ENCODE measurements at regions not wholly inside any gene's neighbourhood (a gene's known extent, or its start where the extent isn't known, plus 50 kb on each side); places are given as distances from the start of the nearest gene placed in this dataset.

DNA sequence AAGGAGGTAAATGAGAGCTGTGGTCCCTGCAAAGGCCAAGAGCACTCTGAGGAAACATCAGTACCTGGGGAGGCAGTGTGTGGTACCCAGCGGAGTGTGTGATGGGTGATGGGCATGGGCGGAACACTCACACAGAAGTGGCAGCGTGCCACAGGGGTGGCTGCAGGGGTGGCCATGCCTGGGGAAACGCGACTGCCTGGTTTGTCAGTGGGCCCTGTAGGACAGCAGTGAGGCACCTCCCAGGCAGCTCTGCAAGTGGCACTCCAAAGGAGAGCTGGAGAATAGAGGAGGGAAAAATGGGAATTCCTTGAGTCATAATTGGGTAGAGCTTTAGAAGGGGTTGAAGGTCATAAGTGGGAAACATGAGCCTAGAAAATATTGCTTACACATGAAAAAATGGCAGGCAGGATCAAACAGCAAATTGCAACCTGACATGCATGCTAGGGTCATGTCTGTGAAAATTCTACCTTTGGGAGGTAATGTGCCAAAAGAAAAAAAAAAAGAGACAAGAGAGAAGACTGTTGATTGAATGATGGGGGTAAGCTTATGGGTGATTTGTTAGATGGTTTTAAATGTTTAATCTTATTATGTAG, 138.4 kb downstream of the RPLP1 start:
- H3K4me3 ChIP-seq (ENCODE audit: low read depth, low read length, poor library complexity, severe bottlenecking) = no peak overlapping the region
- H3K79me2 ChIP-seq (ENCODE audit: insufficient read depth, low read depth, low read length) = no peaks in the 10 kb centered on the region
- ChIA-PET CTCF (ENCODE audit: unreplicated experiment) (no interaction called here), POLR2A (interaction anchor here (0.7 kb wide), 1 partner anchor 648 kb away, joined by 5 read pairs; no protein-coding TSS in a partner anchor)
- H3K4me2 ChIP-seq (ENCODE audit: low read length) = no peak overlapping the region
- H3K36me3 ChIP-seq (ENCODE audit: insufficient read depth, low read length) = no peaks in the 10 kb centered on the region
- no peaks in the 10 kb centered on the region for H3K9me2 ChIP-seq (ENCODE audit: insufficient read depth, low read length)
- intact Hi-C loops (cut with micrococcal nuclease; ENCODE audit: unreplicated experiment) = no loop called here
- H4K20me1 ChIP-seq (ENCODE audit: insufficient read depth, low read length) = no peaks in the 10 kb centered on the region
- H3K4me1 ChIP-seq (ENCODE audit: insufficient read depth, low read length, poor library complexity, severe bottlenecking) = no peaks in the 10 kb centered on the region
- H3K9me3 ChIP-seq (ENCODE audit: low read length) = no peaks in the 10 kb centered on the region
- no peak for TF ChIP-seq EZH2phosphoT487 (IDR thresholded peaks at IDR 0.05; ENCODE audit: borderline replicate concordance, low read depth, low read length)
- TF ChIP-seq, protein P1, sequence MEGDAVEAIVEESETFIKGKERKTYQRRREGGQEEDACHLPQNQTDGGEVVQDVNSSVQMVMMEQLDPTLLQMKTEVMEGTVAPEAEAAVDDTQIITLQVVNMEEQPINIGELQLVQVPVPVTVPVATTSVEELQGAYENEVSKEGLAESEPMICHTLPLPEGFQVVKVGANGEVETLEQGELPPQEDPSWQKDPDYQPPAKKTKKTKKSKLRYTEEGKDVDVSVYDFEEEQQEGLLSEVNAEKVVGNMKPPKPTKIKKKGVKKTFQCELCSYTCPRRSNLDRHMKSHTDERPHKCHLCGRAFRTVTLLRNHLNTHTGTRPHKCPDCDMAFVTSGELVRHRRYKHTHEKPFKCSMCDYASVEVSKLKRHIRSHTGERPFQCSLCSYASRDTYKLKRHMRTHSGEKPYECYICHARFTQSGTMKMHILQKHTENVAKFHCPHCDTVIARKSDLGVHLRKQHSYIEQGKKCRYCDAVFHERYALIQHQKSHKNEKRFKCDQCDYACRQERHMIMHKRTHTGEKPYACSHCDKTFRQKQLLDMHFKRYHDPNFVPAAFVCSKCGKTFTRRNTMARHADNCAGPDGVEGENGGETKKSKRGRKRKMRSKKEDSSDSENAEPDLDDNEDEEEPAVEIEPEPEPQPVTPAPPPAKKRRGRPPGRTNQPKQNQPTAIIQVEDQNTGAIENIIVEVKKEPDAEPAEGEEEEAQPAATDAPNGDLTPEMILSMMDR (conservative IDR thresholded peaks at IDR 0.05; ENCODE audit: low read length) = no peak
- no peak for DNase-seq (ENCODE audit: low spot score)
- no TSS peak for BruUV-seq (replicated peaks)
- H3K27ac ChIP-seq (ENCODE audit: low read depth, low read length, poor library complexity, severe bottlenecking) = no peak overlapping the region
- H2AFZ ChIP-seq (ENCODE audit: low read length) = no peak overlapping the region

- Histone ChIP-seq H3K4me1 (ENCODE audit: insufficient read depth, low read length, poor library complexity, severe bottlenecking) (no peaks in the 10 kb centered on the region), H3K9me3 (ENCODE audit: low read length) (no peaks in the 10 kb centered on the region), H3K9me2 (ENCODE audit: insufficient read depth, low read length) (no peaks in the 10 kb centered on the region), H3K4me3 (ENCODE audit: low read depth, low read length, poor library complexity, severe bottlenecking) (no peak overlapping the region), H3K4me2 (ENCODE audit: low read length) (no peak overlapping the region), H4K20me1 (ENCODE audit: insufficient read depth, low read length) (no peaks in the 10 kb centered on the region), H3K36me3 (ENCODE audit: insufficient read depth, low read length) (no peaks in the 10 kb centered on the region), H2AFZ (ENCODE audit: low read length) (no peak overlapping the region), H3K79me2 (ENCODE audit: insufficient read depth, low read depth, low read length) (no peaks in the 10 kb centered on the region), H3K27ac (ENCODE audit: low read depth, low read length, poor library complexity, severe bottlenecking) (no peak overlapping the region)
- no TSS peak for BruUV-seq (replicated peaks)
- TF ChIP-seq, protein P1 (conservative IDR thresholded peaks at IDR 0.05; ENCODE audit: low read length) = no peak
- TF ChIP-seq EZH2phosphoT487 (IDR thresholded peaks at IDR 0.05; ENCODE audit: borderline replicate concordance, low read depth, low read length) = no peak
- CTCF ChIA-PET (ENCODE audit: unreplicated experiment) = no interaction called here
- intact Hi-C loops (cut with micrococcal nuclease; ENCODE audit: unreplicated experiment) = no loop called here
- no peak for DNase-seq (ENCODE audit: low spot score)
- POLR2A ChIA-PET = interaction anchor here (0.6 to 0.7 kb wide), 2 partner anchors 224 to 647 kb away, joined by 3 to 5 read pairs; no protein-coding TSS in a partner anchor
Measured at GRCh38 chr15:69591905-69592508, 139.4 kb downstream of the RPLP1 start.

GRCh38 chr15:69592954-69593353, 140.3 kb downstream of the RPLP1 start:
- H3K9me3 ChIP-seq (ENCODE audit: low read length) = no peaks in the 10 kb centered on the region
- H4K20me1 ChIP-seq (ENCODE audit: insufficient read depth, low read length) = no peaks in the 10 kb centered on the region
- intact Hi-C loops (cut with micrococcal nuclease; ENCODE audit: unreplicated experiment) = no loop called here
- H3K4me1 ChIP-seq (ENCODE audit: insufficient read depth, low read length, poor library complexity, severe bottlenecking) = no peaks in the 10 kb centered on the region
- H3K4me3 ChIP-seq (ENCODE audit: low read depth, low read length, poor library complexity, severe bottlenecking) = no peak overlapping the region
- H3K9me2 ChIP-seq (ENCODE audit: insufficient read depth, low read length) = no peaks in the 10 kb centered on the region
- ChIA-PET CTCF (ENCODE audit: unreplicated experiment) (no interaction called here), POLR2A (interaction anchor here (0.6 kb wide), 1 partner anchor 223 kb away, joined by 3 read pairs; no protein-coding TSS in a partner anchor)
- no peak overlapping the region for H3K4me2 ChIP-seq (ENCODE audit: low read length)
- H2AFZ ChIP-seq (ENCODE audit: low read length) = no peak overlapping the region
- BruUV-seq (replicated peaks) = no TSS peak
- H3K36me3 ChIP-seq (ENCODE audit: insufficient read depth, low read length) = no peaks in the 10 kb centered on the region
- DNase-seq (ENCODE audit: low spot score) = no peak
- H3K27ac ChIP-seq (ENCODE audit: low read depth, low read length, poor library complexity, severe bottlenecking) = no peak overlapping the region
- TF ChIP-seq, protein P1 (conservative IDR thresholded peaks at IDR 0.05; ENCODE audit: low read length) = no peak
- TF ChIP-seq EZH2phosphoT487 (IDR thresholded peaks at IDR 0.05; ENCODE audit: borderline replicate concordance, low read depth, low read length) = no peak
- H3K79me2 ChIP-seq (ENCODE audit: insufficient read depth, low read depth, low read length) = no peaks in the 10 kb centered on the region
